Right lung (tissue), 2 donors: ENCODE measurements at regions not wholly inside any gene's neighbourhood (a gene's known extent, or its start where the extent isn't known, plus 50 kb on each side); places are given as distances from the start of the nearest gene placed in this dataset.

Experiments
- DNase-seq, 2 donors: peaks; one replicate each; pipeline ENCODE4 v3.0.0-alpha.2; 2013

- DNase-seq = no peak
These were observed 156.4 kb upstream of the KL start for GRCh38 chr13:32859707-32860292.

- no peak for DNase-seq
These were observed 154.9 kb upstream of the KL start for GRCh38 chr13:32861304-32861703.

- DNase-seq = no peak
These were observed 152.6 kb upstream of the KL start for GRCh38 chr13:32863596-32863995.

GRCh38 chr13:32866921-32867320 lies 149.3 kb upstream of the KL start:
- no peak for DNase-seq

- DNase-seq = no peak
These were observed 138.7 kb upstream of the KL start for GRCh38 chr13:32877491-32877890.

- no peak for DNase-seq
These were observed 138.1 kb upstream of the KL start for GRCh38 chr13:32878163-32878562.

- DNase-seq = no peak
These were observed 135.6 kb upstream of the KL start for GRCh38 chr13:32880636-32881035.

- DNase-seq = no peak
These were observed 135.0 kb upstream of the KL start for GRCh38 chr13:32881074-32881776.

GRCh38 chr13:32881777-32882145 lies 134.5 kb upstream of the KL start:
- DNase-seq = no peak

GRCh38 chr13:32882691-32883090 lies 133.5 kb upstream of the KL start:
- no peak for DNase-seq

GRCh38 chr13:32883474-32883873 lies 132.7 kb upstream of the KL start:
- peak; percentile 43 to 46 for DNase-seq

- no peak for DNase-seq
These were observed 128.6 kb upstream of the KL start for GRCh38 chr13:32887617-32888016.

- DNase-seq = no peak
These were observed 126.1 kb upstream of the KL start for GRCh38 chr13:32889986-32890565.

- DNase-seq = no peak
These were observed 123.0 kb upstream of the KL start for GRCh38 chr13:32893176-32893575.

- no peak for DNase-seq
These were observed 121.6 kb upstream of the KL start for GRCh38 chr13:32894589-32895001.

- no peak for DNase-seq
These were observed 120.9 kb upstream of the KL start for GRCh38 chr13:32895296-32895695.

GRCh38 chr13:32897296-32897695 lies 118.9 kb upstream of the KL start:
- no peak for DNase-seq

- DNase-seq = no peak
These were observed 114.0 kb upstream of the KL start for GRCh38 chr13:32902029-32902780.

GRCh38 chr13:32902874-32903273 lies 113.3 kb upstream of the KL start:
- no peak for DNase-seq

- DNase-seq = no peak
These were observed 112.5 kb upstream of the KL start for GRCh38 chr13:32903720-32904119.

- no peak for DNase-seq
These were observed 112.0 kb upstream of the KL start for GRCh38 chr13:32904266-32904665.

GRCh38 chr13:32905063-32905863 lies 111.0 kb upstream of the KL start:
- no peak for DNase-seq
